Inflammatory macrophage (primary cell): ENCODE measurements at regions not wholly inside any gene's neighbourhood (a gene's known extent, or its start where the extent isn't known, plus 50 kb on each side); places are given as distances from the start of the nearest gene placed in this dataset.

Experiments used
- DNase-seq, 2 donors: peaks; one replicate each; pipeline ENCODE4 v3.0.0-alpha.2; 2020 to 2022

- no peak for DNase-seq
Observed at GRCh38 chr21:26784974-26785373, 60.2 kb downstream of the ADAMTS1 start.

- DNase-seq = no peak
Observed at GRCh38 chr21:26783466-26784195, 61.6 kb downstream of the ADAMTS1 start.

GRCh38 chr21:26782747-26783146 lies 62.5 kb downstream of the ADAMTS1 start:
- DNase-seq = no peak

GRCh38 chr21:26782331-26782730 lies 62.9 kb downstream of the ADAMTS1 start:
- DNase-seq = no peak

- DNase-seq = no peak
Observed at GRCh38 chr21:26781331-26781730, 63.9 kb downstream of the ADAMTS1 start.

DNA sequence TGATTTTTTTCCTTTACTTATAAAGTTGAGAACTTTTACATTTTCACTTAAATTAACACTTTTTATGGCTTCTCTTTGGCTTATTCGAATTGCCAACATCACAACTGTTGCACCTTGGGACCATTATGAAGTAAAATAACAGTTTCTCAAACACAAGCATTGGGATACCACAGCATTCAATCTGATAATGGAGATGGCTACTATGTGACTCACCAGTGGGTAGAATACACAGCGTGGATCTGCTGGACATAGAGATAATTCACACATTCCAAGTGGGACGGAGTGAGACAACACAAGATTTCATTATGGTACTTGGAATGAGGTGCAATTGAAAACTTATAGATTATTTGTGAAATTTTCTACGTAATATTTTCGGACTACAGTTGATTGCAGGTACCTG lies 68.0 kb downstream of the ADAMTS1 start:
- DNase-seq = no peak

DNA sequence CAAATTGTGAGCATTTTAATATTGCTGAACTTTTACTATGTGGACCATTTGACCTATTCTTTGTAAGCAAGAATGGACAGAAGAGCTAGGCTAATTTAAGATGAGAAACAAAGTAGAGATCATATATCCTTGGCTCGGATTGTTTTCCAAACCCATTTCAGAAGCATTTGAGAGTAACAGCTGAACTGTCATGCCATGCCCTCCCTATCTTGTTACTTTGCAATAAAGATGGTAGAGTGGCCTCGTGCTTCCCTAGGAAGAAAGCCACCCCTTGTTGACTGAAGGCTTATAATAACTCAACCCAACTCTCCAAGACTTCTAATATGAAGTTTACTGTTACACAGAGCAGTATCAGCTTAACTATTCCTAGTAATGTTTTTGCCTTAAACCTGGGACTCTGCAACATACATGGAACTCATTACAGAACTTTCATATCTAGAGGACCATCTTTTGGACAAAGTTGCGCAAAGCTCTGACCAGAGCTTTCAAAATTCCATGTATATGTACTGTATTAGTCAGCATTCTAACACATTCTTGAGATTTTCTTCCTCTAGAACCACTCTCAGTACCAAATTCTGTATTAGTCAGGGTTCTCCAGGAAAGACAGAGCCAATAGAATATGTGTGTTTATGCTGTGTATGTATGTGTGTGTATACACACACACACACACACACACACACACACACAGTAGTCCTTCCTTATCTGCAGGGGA lies 68.7 kb downstream of the ADAMTS1 start:
- no peak for DNase-seq

DNA sequence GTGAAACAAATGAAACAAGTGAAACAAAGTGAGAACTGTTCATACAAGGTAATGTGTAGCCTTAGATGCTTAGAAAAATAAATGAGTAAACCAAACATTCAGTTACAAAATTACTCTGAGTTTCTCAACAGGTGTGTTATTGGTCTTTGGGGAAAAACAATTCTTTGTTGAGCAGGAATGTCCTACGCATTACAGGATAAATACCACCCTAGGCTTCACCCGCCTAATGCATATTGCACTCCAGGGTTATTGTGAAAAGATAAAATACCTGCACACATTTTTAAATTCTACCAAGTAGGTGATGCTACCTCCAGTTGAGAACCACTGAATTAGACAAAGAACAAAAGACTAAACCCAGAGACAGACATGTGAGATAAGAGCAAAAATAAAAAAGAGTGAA lies 72.2 kb downstream of the ADAMTS1 start:
- no peak for DNase-seq

GRCh38 chr21:26769613-26770188 lies 75.5 kb downstream of the ADAMTS1 start:
- peak; percentile 2 to 7 for DNase-seq

DNA sequence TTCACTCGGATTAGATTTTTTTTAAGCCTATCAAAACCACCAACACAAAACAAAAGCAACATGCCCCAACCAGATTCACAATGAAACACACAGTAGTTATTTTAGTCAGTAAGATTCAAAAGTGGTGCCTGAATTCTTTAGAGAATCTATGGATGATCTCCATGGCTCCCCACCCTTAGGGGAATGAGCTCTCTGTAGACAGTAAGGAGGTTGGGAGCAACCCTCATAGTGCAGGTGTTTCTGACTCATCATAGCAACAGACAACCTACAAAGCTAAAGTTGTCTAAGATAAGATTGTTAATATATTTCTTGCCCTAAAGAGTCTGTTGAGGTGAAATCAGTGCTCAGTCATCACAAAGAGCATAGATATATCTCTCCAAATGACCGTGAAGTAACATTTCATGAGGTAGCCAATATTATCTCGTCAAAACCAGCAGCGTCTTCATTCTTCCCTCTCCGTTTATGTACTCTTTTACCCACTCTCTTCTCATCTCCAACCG lies 78.3 kb downstream of the ADAMTS1 start:
- no peak for DNase-seq

GRCh38 chr21:26761174-26761915 lies 83.9 kb downstream of the ADAMTS1 start:
- no peak for DNase-seq

DNA sequence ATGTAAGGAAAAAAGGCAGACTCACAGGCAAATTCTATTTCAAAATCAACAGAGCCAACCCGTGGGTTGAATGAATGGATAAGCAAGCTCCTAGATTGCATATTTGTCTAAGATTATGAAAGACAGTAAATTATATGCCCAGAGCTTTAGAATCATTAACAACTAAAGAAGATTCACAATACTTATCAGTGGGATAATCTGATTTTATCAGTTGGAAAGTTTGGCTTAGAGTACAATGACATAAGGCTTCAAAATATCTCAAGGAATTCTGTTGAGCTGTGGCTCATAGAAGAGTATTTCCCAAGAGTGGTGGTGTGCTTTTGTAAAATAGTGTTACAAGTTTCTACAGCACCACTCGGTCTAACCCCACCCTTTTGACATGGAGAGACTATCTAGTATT lies 85.5 kb downstream of the ADAMTS1 start:
- peak in 1 of 2 donors; percentile 5 for DNase-seq

- DNase-seq = peak in 1 of 2 donors; percentile 19
Observed at GRCh38 chr21:26758083-26758880, 86.9 kb downstream of the ADAMTS1 start.

GRCh38 chr21:26756491-26757159 lies 88.6 kb downstream of the ADAMTS1 start:
- no peak for DNase-seq

GRCh38 chr21:26754853-26755252 lies 90.4 kb downstream of the ADAMTS1 start:
- no peak for DNase-seq

GRCh38 chr21:26753822-26754221 lies 91.4 kb downstream of the ADAMTS1 start:
- no peak for DNase-seq

GRCh38 chr21:26752849-26753248 lies 92.4 kb downstream of the ADAMTS1 start:
- no peak for DNase-seq

GRCh38 chr21:26751305-26751704 lies 93.9 kb downstream of the ADAMTS1 start:
- no peak for DNase-seq

- DNase-seq = no peak
Observed at GRCh38 chr21:26748066-26748465, 97.1 kb downstream of the ADAMTS1 start.

GRCh38 chr21:26747216-26747615 lies 98.0 kb downstream of the ADAMTS1 start:
- no peak for DNase-seq

DNA sequence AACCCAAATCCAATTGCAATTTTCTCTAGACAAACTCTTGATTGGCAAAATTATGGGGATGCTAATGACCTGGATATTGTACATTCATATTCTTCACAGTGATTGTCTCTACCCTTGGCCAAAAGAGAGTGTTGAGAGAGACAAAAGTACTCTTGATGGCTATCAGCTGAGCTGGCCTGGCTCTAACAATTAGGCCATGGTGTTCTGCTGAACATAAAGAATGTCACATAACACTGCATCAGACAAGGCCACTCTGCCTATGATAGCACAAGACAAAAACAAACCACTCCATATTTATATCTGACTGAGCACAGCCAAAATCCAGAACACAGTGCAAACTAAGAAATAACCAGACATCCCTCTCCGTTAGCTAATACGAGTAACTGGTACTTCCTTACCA lies 101.7 kb downstream of the ADAMTS1 start:
- DNase-seq = no peak

GRCh38 chr21:26739189-26739588 lies 106.0 kb downstream of the ADAMTS1 start:
- no peak for DNase-seq
